Small intestine (tissue), 7 donors: ENCODE measurements at regions not wholly inside any gene's neighbourhood (a gene's known extent, or its start where the extent isn't known, plus 50 kb on each side); places are given as distances from the start of the nearest gene placed in this dataset.
A peak's percentile ranks its signal among the peaks of the same experiment; 100 is the strongest.
"Not testable (repeated sequence)": the region's sequence is repeated elsewhere in the genome, so short reads cannot be mapped to it uniquely, and the experiment has no call there.

Experiments
- DNase-seq, 2 donors: peaks; one replicate each; pipeline versions ENCODE4 v3.0.0 to v3.0.0-alpha.2; 2013
- FAIRE-seq: peaks from 2 replicates; lab custom pipeline; 2012; peaks lifted over from hg19 to GRCh38; lab: Jason Lieb, UNC
- H3K27ac ChIP-seq, 3 donors: one replicate each; pipeline ENCODE4 v1.5.1; 2013; ENCODE audit warnings: low read length in 2 of 3, mild to moderate bottlenecking in 2 of 3, control low read depth in 1 of 3, inconsistent platforms in 1 of 3, low read depth in 1 of 3, moderate library complexity in 1 of 3
- H3K27me3 ChIP-seq, 3 donors: one replicate each; pipeline ENCODE4 v1.6.1; 2013; ENCODE audit warnings: low read length in 3 of 3, inconsistent platforms in 1 of 3; ENCODE audit not compliant: control insufficient read depth in 3 of 3, insufficient read depth in 3 of 3
- H3K36me3 ChIP-seq, 3 donors: one replicate each; pipeline ENCODE4 v1.6.1; 2013; ENCODE audit warnings: low read length in 3 of 3, inconsistent platforms in 1 of 3, low read depth in 1 of 3, mild to moderate bottlenecking in 1 of 3, moderate library complexity in 1 of 3; ENCODE audit not compliant: control insufficient read depth in 3 of 3, insufficient read depth in 2 of 3
- H3K4me1 ChIP-seq, 3 donors: one replicate each; pipeline ENCODE4 v1.6.1; 2013; ENCODE audit warnings: low read length in 2 of 3, inconsistent platforms in 1 of 3, low read depth in 1 of 3, mild to moderate bottlenecking in 1 of 3, moderate library complexity in 1 of 3; ENCODE audit not compliant: control insufficient read depth in 3 of 3, insufficient read depth in 2 of 3
- H3K4me3 ChIP-seq, 3 donors: one replicate each; pipeline ENCODE4 v1.5.1; 2013; ENCODE audit warnings: low read length in 3 of 3, control low read depth in 1 of 3, inconsistent platforms in 1 of 3, low read depth in 1 of 3, mild to moderate bottlenecking in 1 of 3, moderate library complexity in 1 of 3
- H3K9me3 ChIP-seq, 2 donors: one replicate each; pipeline ENCODE4 v1.6.1; 2013; ENCODE audit warnings: low read depth in 1 of 2, low read length in 1 of 2; ENCODE audit not compliant: control insufficient read depth in 2 of 2, insufficient read depth in 1 of 2
- WGBS, 3 donors: extraction: QIAGEN DNeasy Blood & Tissue Kit; methylation state at CpG; one replicate each; pipeline ENCODE4 v1.1.7; 2013; 5-methylcytosine and 5-hydroxymethylcytosine counted together
- donor health status: healthy with polysubstance abuse.
- donor health status: control.
- donor health status: control.
- donor health status: Bipolar disorder and iron deficiency.
- donor health status: healthy.

GRCh38 chr3:96646596-96646995 lies 167.8 kb upstream of the EPHA6 start:
- H3K4me3 ChIP-seq, result no peak overlapping the region
- H3K36me3 ChIP-seq, result no peaks in the 10 kb centered on the region
- H3K27me3 ChIP-seq, result no peaks in the 10 kb centered on the region
- 86 to 92% (median 88%) methylated on average over 19 to 20 of the region's 20 CpGs for WGBS, 3 donors
- no peak for DNase-seq
- no peak for FAIRE-seq
- H3K27ac ChIP-seq, result no peak overlapping the region
- no peaks in the 10 kb centered on the region for H3K9me3 ChIP-seq
- no peaks in the 10 kb centered on the region for H3K4me1 ChIP-seq

- Histone ChIP-seq H3K27ac (no peak overlapping the region), H3K9me3 (peaks cover 0 to 6% of the 10 kb centered on the region in 2 donors), H3K27me3 (no peaks in the 10 kb centered on the region), H3K36me3 (no peaks in the 10 kb centered on the region), H3K4me3 (no peak overlapping the region), H3K4me1 (no peaks in the 10 kb centered on the region)
- whole genome bisulfite sequencing, 3 donors, result 82 to 84% (median 82%) methylated on average over 8 of the region's 8 CpGs
- DNase-seq, result no peak
- no peak for FAIRE-seq
These were observed 156.7 kb upstream of the EPHA6 start for GRCh38 chr3:96657710-96658109.

DNA sequence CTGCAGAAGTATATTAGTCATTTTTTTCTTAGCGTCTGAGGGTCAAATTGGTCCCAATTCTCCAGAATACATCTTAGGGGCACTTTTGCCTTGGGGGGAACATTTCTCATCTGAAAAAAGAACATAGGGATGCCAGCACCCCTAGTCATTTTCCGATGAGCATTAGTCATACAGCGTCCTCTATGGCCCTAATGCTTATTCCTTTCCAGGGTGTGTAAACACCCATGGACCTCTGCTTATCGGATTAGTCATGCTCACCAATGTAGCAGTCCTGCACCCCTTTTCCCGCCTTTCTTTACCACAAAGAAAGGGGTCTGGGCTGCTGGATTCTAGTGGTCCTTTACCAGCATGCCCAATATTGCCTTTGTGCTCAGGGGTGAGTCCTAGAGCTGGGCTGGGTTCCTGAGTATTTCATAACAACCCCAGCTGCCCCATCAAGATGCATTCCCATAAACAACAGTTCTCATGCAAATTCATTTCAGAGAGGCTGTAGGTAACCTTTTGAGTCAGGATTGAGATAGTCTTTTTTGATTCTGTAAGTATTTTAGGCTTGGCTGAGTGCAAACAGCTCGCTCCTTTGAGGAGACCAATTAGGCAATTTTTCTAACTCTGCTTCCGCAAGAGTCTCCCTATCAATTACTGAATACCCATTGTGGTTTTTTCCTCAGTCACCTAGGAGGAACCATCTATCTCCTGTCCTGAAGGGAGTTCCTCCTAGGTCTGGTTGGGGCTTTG lies 142.4 kb upstream of the EPHA6 start:
- not testable (repeated sequence) for FAIRE-seq

DNA sequence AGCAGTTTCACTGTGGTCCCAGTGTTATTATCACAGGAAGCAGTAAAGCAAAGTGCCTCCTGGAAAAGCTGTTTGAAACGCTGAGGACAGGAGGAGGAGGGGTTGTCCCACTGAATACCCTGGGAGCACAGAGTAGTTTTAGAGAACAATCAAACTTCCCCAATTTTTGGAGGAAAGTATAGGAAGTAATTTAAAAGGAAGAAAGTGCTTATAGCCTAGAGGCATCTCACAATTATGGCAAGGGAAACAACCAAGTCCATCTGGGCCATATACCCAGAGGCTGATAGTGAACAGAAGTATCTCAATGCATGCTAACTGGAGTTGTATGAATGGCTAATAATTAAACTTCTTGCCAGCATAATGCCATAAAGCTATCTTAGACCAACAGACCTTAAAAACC lies 137.2 kb upstream of the EPHA6 start:
- no peak for FAIRE-seq
- Histone ChIP-seq H3K4me3 (no peak overlapping the region), H3K27me3 (no peaks in the 10 kb centered on the region), H3K9me3 (no peaks in the 10 kb centered on the region), H3K27ac (peak overlapping the region in 1 of 3 donors; percentile 47), H3K36me3 (no peaks in the 10 kb centered on the region), H3K4me1 (peaks cover 0 to 13% (median 0%) of the 10 kb centered on the region in 3 donors)
- DNase-seq, result peak in 1 of 2 donors; percentile 67
- WGBS, 3 donors, result 0 to 2% (median 0%) methylated on average over 1 of the region's 1 CpG

More for the DNA sequence above, 142.4 kb upstream of the EPHA6 start:
- not testable (repeated sequence) for H3K4me3 ChIP-seq, H3K4me1 ChIP-seq, H3K27me3 ChIP-seq, DNase-seq, H3K27ac ChIP-seq, H3K36me3 ChIP-seq, H3K9me3 ChIP-seq
- 80 to 86% (median 82%) methylated on average over 7 of the region's 7 CpGs for WGBS, 3 donors

DNA sequence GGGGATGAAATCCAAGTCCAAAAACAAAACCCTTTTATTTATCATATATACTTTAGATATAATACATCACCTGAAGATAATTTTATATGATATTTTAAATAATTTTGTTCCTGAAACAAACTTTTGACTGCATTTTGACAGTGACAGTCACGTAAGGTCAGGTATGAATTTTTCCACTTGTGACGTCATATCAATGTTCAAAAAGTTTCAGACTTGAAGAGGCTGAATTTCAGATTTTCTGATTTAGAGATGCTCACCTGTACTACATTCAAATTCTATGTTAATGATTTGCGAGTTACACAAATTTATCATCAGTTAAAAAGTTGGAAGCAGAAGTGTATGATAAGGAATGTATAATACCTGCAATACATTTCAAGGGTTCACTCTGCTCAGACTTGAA lies 136.1 kb upstream of the EPHA6 start:
- Histone ChIP-seq H3K4me3 (no peak overlapping the region), H3K27me3 (no peaks in the 10 kb centered on the region), H3K36me3 (no peaks in the 10 kb centered on the region), H3K4me1 (peaks cover 0 to 13% (median 0%) of the 10 kb centered on the region in 3 donors), H3K9me3 (no peaks in the 10 kb centered on the region), H3K27ac (no peak overlapping the region)
- DNase-seq, result no peak
- no peak for FAIRE-seq
- WGBS, 3 donors, result 89 to 94% (median 93%) methylated on average over 3 of the region's 3 CpGs

- no peak for DNase-seq
- no peak for FAIRE-seq
- H3K36me3 ChIP-seq, result no peaks in the 10 kb centered on the region
- H3K9me3 ChIP-seq, result no peaks in the 10 kb centered on the region
- H3K27me3 ChIP-seq, result no peaks in the 10 kb centered on the region
- no peak overlapping the region for H3K4me3 ChIP-seq
- no peaks in the 10 kb centered on the region for H3K4me1 ChIP-seq
- no peak overlapping the region for H3K27ac ChIP-seq
- WGBS, 3 donors, result 49 to 59% (median 50%) methylated on average over 5 of the region's 5 CpGs
These were observed 113.8 kb upstream of the EPHA6 start for GRCh38 chr3:96700322-96701315.

- 71 to 82% (median 76%) methylated on average over 2 of the region's 2 CpGs for WGBS, 3 donors
- Histone ChIP-seq H3K27ac (no peak overlapping the region), H3K36me3 (no peaks in the 10 kb centered on the region), H3K27me3 (no peaks in the 10 kb centered on the region), H3K4me3 (no peak overlapping the region), H3K4me1 (no peaks in the 10 kb centered on the region), H3K9me3 (no peaks in the 10 kb centered on the region)
- no peak for FAIRE-seq
- DNase-seq, result no peak
These were observed 108.5 kb upstream of the EPHA6 start for GRCh38 chr3:96705895-96706294.

DNA sequence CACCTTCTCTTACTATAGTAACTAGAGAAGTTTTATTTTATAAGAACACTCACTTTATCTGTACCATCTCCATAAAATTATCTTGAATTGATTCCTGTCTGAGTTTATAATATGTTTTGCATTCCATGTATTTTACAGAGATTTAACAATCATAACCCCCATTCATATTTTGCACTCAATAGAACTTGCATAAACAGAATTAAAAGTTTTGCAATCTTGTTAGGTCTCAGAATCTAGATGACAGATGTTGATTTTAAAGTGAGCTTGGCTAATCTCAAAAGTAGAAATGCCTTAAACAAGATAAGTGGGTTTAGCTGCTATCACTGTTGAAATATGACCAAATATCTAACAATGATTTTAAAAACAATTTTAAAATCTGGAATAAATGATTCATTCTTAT lies 107.9 kb upstream of the EPHA6 start:
- no peaks in the 10 kb centered on the region for H3K4me1 ChIP-seq
- no peak for FAIRE-seq
- no peaks in the 10 kb centered on the region for H3K27me3 ChIP-seq
- no peak overlapping the region for H3K4me3 ChIP-seq
- no peaks in the 10 kb centered on the region for H3K9me3 ChIP-seq
- H3K27ac ChIP-seq, result no peak overlapping the region
- H3K36me3 ChIP-seq, result no peaks in the 10 kb centered on the region
- DNase-seq, result no peak
